WTC11 (cell line): ENCODE measurements at regions not wholly inside any gene's neighbourhood (a gene's known extent, or its start where the extent isn't known, plus 50 kb on each side); places are given as distances from the start of the nearest gene placed in this dataset.

ENCODE experiments used
- ZNF317 ChIP-seq: sonication (generic); formaldehyde crosslinking; IDR thresholded peaks from 2 replicates; pipeline ENCODE4 v1.8.1; 2023; ENCODE audit warnings: low read depth, mild to moderate bottlenecking, moderate library complexity, missing genetic modification reagents, borderline replicate concordance
- ZNF512 ChIP-seq: sonication (generic); formaldehyde crosslinking; IDR thresholded peaks from 2 replicates; pipeline ENCODE4 v1.8.1; 2022; ENCODE audit warnings: missing genetic modification reagents, borderline replicate concordance

- TF ChIP-seq ZNF317 (CRISPR knock-in tag) = no peak
- TF ChIP-seq ZNF512 = no peak
Observed at GRCh38 chr13:70473907-70474306, 365.7 kb upstream of the KLHL1 start.
